ENCODE measurements at regions not wholly inside any gene's neighbourhood (a gene's known extent, or its start where the extent isn't known, plus 50 kb on each side); places are given as distances from the start of the nearest gene placed in this dataset.
"Not testable (repeated sequence)": the region's sequence is repeated elsewhere in the genome, so short reads cannot be mapped to it uniquely, and the experiment has no call there.

GRCh38 chr11:24217319-24217718, 279.5 kb upstream of the LUZP2 start:
- TF ChIP-seq CTCF (IDR thresholded peaks at IDR 0.05); POLR2AphosphoS5 (IDR thresholded peaks at IDR 0.05; ENCODE audit: insufficient read depth in 1 of 2, low read depth in 1 of 2); POLR2A (IDR thresholded peaks at IDR 0.05): not testable (repeated sequence)
